SK-N-SH (cell line): ENCODE measurements at regions not wholly inside any gene's neighbourhood (a gene's known extent, or its start where the extent isn't known, plus 50 kb on each side); places are given as distances from the start of the nearest gene placed in this dataset.

ENCODE experiments used
- CTCF ChIA-PET: fragments of 300-600, 350-600 bp; formaldehyde crosslinking; extraction: SDS; loops from one replicate; lab custom pipeline; 2021; lab: Yijun Ruan, JAX
- POLR2A ChIA-PET: fragments of 350-600 bp; sonication (Branson Sonifier 250); formaldehyde crosslinking; extraction: SDS; loops from one replicate; lab custom pipeline; 2020; ENCODE audit warnings: antibody characterized with exemption, inconsistent platforms; lab: Yijun Ruan, JAX
- DNase-seq: peaks from one replicate; pipeline ENCODE4 v3.0.0; 2012
- H2AFZ ChIP-seq: fragments of 200-600 bp; sonication (generic); 2 replicates; pipeline ENCODE4 v1.8.1; 2016; ENCODE audit warnings: antibody characterized with exemption, mild to moderate bottlenecking, low read depth
- H3F3A ChIP-seq: fragments of 200-600 bp; sonication (generic); replicated peaks from 2 replicates; pipeline ENCODE3; 2016; ENCODE audit warnings: antibody characterized with exemption, mild to moderate bottlenecking; ENCODE audit not compliant: insufficient read depth
- H3K27ac ChIP-seq, 2 experiments: fragments of 200-500 bp in 1 of 2; fragments of 200-600 bp in 1 of 2; sonication (Bioruptor generic) in 1 of 2; sonication (generic), shearing (Covaris generic) in 1 of 2; 2 replicates each; pipeline versions ENCODE4 v1.5.1 to v1.6.1; 2014 to 2016; ENCODE audit warnings: low read depth in 2 of 2, inconsistent platforms in 1 of 2, low read length in 1 of 2, mild to moderate bottlenecking in 1 of 2, mixed read lengths in 1 of 2
- H3K27me3 ChIP-seq: fragments of 200-600 bp; sonication (generic), shearing (Covaris generic); 2 replicates; pipeline ENCODE4 v1.6.1; 2016; ENCODE audit warnings: mixed run types; ENCODE audit not compliant: insufficient read depth
- H3K36me3 ChIP-seq, 2 experiments: fragments of 200-500 bp in 1 of 2; fragments of 200-600 bp in 1 of 2; sonication (Bioruptor generic) in 1 of 2; sonication (generic) in 1 of 2; replicated peaks in 1 of 2; 2 replicates each; pipeline versions ENCODE3 to v1.5.1; 2014 to 2016; ENCODE audit warnings: low read length in 1 of 2, mild to moderate bottlenecking in 1 of 2; ENCODE audit not compliant: insufficient read depth in 2 of 2, control insufficient read depth in 1 of 2
- H3K4me1 ChIP-seq, 2 experiments: fragments of 200-500 bp in 1 of 2; fragments of 200-600 bp in 1 of 2; sonication (Bioruptor generic) in 1 of 2; sonication (generic), shearing (Covaris generic) in 1 of 2; 2 replicates each; pipeline versions ENCODE4 v1.5.1 to v1.6.1; 2014 to 2016; ENCODE audit warnings: low read depth in 1 of 2, low read length in 1 of 2, mixed run types in 1 of 2; ENCODE audit not compliant: insufficient read depth in 2 of 2, control insufficient read depth in 1 of 2
- H3K4me2 ChIP-seq: fragments of 200-600 bp; sonication (generic), shearing (Covaris generic); 2 replicates; pipeline ENCODE4 v1.6.1; 2017; ENCODE audit warnings: mixed run types
- H3K4me3 ChIP-seq, 2 experiments: fragments of 200-500 bp in 1 of 2; fragments of 200-600 bp in 1 of 2; sonication (Bioruptor generic) in 1 of 2; sonication (generic), shearing (Covaris generic) in 1 of 2; 2 replicates each; pipeline versions ENCODE4 v1.5.1 to v1.8.1; 2014 to 2016; ENCODE audit warnings: low read depth in 2 of 2, inconsistent platforms in 1 of 2, low read length in 1 of 2, mild to moderate bottlenecking in 1 of 2, mixed read lengths in 1 of 2, moderate library complexity in 1 of 2
- H3K79me2 ChIP-seq: fragments of 200-600 bp; sonication (generic); 2 replicates; pipeline ENCODE4 v1.8.1; 2017; ENCODE audit warnings: mild to moderate bottlenecking; ENCODE audit not compliant: insufficient read depth
- H3K9ac ChIP-seq: fragments of 200-600 bp; sonication (generic); 2 replicates; pipeline ENCODE4 v1.6.1; 2017; ENCODE audit warnings: mixed run types
- H3K9me2 ChIP-seq: fragments of 200-600 bp; sonication (generic); 2 replicates; pipeline ENCODE4 v1.6.1; 2017; ENCODE audit warnings: mixed run types
- H3K9me3 ChIP-seq: fragments of 200-600 bp; sonication (generic); 2 replicates; pipeline ENCODE4 v1.6.1; 2017; ENCODE audit warnings: mixed run types, mild to moderate bottlenecking, moderate library complexity
- H4K20me1 ChIP-seq: fragments of 200-600 bp; sonication (generic); 2 replicates; pipeline ENCODE4 v1.6.1; 2017; ENCODE audit warnings: mild to moderate bottlenecking, mixed run types; ENCODE audit not compliant: insufficient read depth
- EP300 ChIP-seq, 2 experiments: IDR thresholded peaks; 2 replicates each; pipeline versions ENCODE4 v1.4.0 to v1.6.1; 2012; ENCODE audit warnings: borderline replicate concordance in 1 of 2, low read depth in 1 of 2, low read length in 1 of 2
- FOSL2 ChIP-seq: IDR thresholded peaks from 2 replicates; pipeline ENCODE4 v1.4.0; 2012; ENCODE audit warnings: low read depth, mild to moderate bottlenecking, moderate library complexity, borderline replicate concordance
- FOXJ3 ChIP-seq: sonication (generic); formaldehyde crosslinking; IDR thresholded peaks from 2 replicates; pipeline ENCODE4 v1.5.1; 2020; ENCODE audit warnings: mild to moderate bottlenecking, missing genetic modification reagents
- JUND ChIP-seq: IDR thresholded peaks from 2 replicates; pipeline ENCODE4 v1.4.0; 2012
- MXI1 ChIP-seq: IDR thresholded peaks from 2 replicates; pipeline ENCODE4 v1.6.1; 2012; ENCODE audit warnings: mild to moderate bottlenecking, low read depth, low read length, improper control_type of control experiment
- NRF1 ChIP-seq: IDR thresholded peaks from 2 replicates; pipeline ENCODE4 v1.6.1; 2012; ENCODE audit warnings: low read depth, mild to moderate bottlenecking, low read length
- RCOR1 ChIP-seq: fragments of 150-350 bp; IDR thresholded peaks from 2 replicates; pipeline ENCODE4 v1.6.1; 2017; ENCODE audit warnings: antibody characterized with exemption, low read length
- RFX5 ChIP-seq: IDR thresholded peaks from 2 replicates; pipeline ENCODE4 v1.6.1; 2012; ENCODE audit warnings: mild to moderate bottlenecking, improper control_type of control experiment, low read length
- RXRA ChIP-seq: IDR thresholded peaks from 2 replicates; pipeline ENCODE4 v1.4.0; 2012; ENCODE audit warnings: low read depth, mild to moderate bottlenecking, borderline replicate concordance
- TCF12 ChIP-seq: IDR thresholded peaks from 2 replicates; pipeline ENCODE4 v1.4.0; 2012
- WGBS: methylation state at CpG from one replicate; pipeline ENCODE4 v1.1.6; 2017; ENCODE audit warnings: low lambda C conversion rate; 5-methylcytosine and 5-hydroxymethylcytosine counted together
- TF ChIP-seq, protein P1 (sequence below): IDR thresholded peaks from 2 replicates; pipeline ENCODE4 v1.4.0; 2012; ENCODE audit warnings: low read depth, borderline replicate concordance
- TF ChIP-seq, protein P2 (sequence below): fragments of 200-600 bp; sonication (generic); IDR thresholded peaks from 2 replicates; pipeline ENCODE4 v1.6.1; 2017; ENCODE audit warnings: antibody characterized with exemption, mild to moderate bottlenecking, moderate library complexity
- TF ChIP-seq, protein P3 (sequence below): IDR thresholded peaks from 2 replicates; pipeline ENCODE4; 2012

DNA sequence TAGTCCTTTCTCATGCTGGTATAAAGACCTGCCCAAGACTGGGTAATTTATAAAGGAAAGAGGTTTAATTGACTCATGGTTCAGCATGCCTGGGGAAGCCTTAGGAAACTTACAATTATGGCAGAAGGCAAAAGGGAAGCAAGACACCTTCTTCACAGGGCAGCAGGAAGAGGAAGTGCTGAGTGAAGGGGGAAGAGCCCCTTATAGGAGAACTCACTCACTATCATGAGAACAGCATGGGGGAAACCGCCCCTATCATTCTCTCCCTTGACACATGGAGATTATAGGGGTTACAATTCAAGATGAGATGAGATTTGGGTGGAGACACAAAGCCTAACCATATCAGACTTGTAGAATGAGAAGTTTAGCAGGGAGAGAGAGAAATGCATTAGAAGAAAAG, 373.3 kb upstream of the DIAPH2 start:
- ChIA-PET POLR2A (no interaction called here), CTCF (no interaction called here)
- Histone ChIP-seq H3K9ac (no peak overlapping the region), H3F3A (no peaks in the 10 kb centered on the region), H2AFZ (no peak overlapping the region), H4K20me1 (no peaks in the 10 kb centered on the region), H3K4me3 (no peak overlapping the region), H3K79me2 (no peaks in the 10 kb centered on the region), H3K4me2 (no peak overlapping the region), H3K27me3 (no peaks in the 10 kb centered on the region), H3K36me3 (no peaks in the 10 kb centered on the region), H3K4me1 (no peaks in the 10 kb centered on the region), H3K27ac (no peak overlapping the region), H3K9me3 (no peaks in the 10 kb centered on the region), H3K9me2 (no peaks in the 10 kb centered on the region)
- DNase-seq: no peak
- WGBS: 0% methylated on average over 1 of the region's 1 CpG
- TF ChIP-seq FOXJ3 (CRISPR knock-in tag) (no peak), TCF12 (no peak), RXRA (no peak), EP300 (IDR thresholded peaks at IDR 0.05; ENCODE audit: borderline replicate concordance in 1 of 2, low read depth in 1 of 2, low read length in 1 of 2) (no peak), MXI1 (no peak), RCOR1 (no peak), NRF1 (no peak)
- TF ChIP-seq, protein P1, sequence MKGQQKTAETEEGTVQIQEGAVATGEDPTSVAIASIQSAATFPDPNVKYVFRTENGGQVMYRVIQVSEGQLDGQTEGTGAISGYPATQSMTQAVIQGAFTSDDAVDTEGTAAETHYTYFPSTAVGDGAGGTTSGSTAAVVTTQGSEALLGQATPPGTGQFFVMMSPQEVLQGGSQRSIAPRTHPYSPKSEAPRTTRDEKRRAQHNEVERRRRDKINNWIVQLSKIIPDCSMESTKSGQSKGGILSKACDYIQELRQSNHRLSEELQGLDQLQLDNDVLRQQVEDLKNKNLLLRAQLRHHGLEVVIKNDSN: no peak
- TF ChIP-seq, protein P2, sequence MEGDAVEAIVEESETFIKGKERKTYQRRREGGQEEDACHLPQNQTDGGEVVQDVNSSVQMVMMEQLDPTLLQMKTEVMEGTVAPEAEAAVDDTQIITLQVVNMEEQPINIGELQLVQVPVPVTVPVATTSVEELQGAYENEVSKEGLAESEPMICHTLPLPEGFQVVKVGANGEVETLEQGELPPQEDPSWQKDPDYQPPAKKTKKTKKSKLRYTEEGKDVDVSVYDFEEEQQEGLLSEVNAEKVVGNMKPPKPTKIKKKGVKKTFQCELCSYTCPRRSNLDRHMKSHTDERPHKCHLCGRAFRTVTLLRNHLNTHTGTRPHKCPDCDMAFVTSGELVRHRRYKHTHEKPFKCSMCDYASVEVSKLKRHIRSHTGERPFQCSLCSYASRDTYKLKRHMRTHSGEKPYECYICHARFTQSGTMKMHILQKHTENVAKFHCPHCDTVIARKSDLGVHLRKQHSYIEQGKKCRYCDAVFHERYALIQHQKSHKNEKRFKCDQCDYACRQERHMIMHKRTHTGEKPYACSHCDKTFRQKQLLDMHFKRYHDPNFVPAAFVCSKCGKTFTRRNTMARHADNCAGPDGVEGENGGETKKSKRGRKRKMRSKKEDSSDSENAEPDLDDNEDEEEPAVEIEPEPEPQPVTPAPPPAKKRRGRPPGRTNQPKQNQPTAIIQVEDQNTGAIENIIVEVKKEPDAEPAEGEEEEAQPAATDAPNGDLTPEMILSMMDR: no peak

DNA sequence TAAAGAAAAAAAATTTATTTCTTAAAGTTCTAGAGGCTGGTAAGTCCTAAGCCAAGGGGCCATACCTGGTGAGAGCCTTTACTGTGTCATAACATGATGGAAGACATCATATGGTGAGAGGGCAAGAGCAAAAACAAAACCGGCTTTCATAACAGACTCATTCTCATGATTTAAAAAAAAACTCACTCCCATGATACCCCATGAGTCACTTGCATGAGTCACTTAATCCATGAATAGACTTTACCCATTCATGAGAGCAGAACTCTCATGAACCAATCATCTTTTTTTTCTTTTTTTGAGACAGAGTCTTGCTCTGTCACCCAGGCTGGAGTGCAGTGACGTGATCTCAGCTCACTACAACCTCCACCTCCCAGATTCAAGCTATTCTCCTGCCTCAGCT, 369.7 kb upstream of the DIAPH2 start:
- H3K4me3 ChIP-seq: no peak overlapping the region
- 3% methylated on average over 2 of the region's 2 CpGs for WGBS
- no peaks in the 10 kb centered on the region for H3K9me2 ChIP-seq
- no peaks in the 10 kb centered on the region for H4K20me1 ChIP-seq
- no peaks in the 10 kb centered on the region for H3K4me1 ChIP-seq
- H3K27me3 ChIP-seq: no peaks in the 10 kb centered on the region
- ChIA-PET POLR2A (no interaction called here), CTCF (no interaction called here)
- no peak for DNase-seq
- H3K9ac ChIP-seq: no peak overlapping the region
- H2AFZ ChIP-seq: no peak overlapping the region
- no peaks in the 10 kb centered on the region for H3K9me3 ChIP-seq
- no peaks in the 10 kb centered on the region for H3K36me3 ChIP-seq
- H3K4me2 ChIP-seq: no peak overlapping the region
- no peaks in the 10 kb centered on the region for H3F3A ChIP-seq
- no peaks in the 10 kb centered on the region for H3K79me2 ChIP-seq
- no peak overlapping the region for H3K27ac ChIP-seq
- TF ChIP-seq FOSL2 (peak; percentile 73; the same call in 1 of the 2 replicates), MXI1 (no peak), RFX5 (no peak), JUND (peak; percentile 48; the same call in 1 of the 2 replicates)
- TF ChIP-seq, protein P3, sequence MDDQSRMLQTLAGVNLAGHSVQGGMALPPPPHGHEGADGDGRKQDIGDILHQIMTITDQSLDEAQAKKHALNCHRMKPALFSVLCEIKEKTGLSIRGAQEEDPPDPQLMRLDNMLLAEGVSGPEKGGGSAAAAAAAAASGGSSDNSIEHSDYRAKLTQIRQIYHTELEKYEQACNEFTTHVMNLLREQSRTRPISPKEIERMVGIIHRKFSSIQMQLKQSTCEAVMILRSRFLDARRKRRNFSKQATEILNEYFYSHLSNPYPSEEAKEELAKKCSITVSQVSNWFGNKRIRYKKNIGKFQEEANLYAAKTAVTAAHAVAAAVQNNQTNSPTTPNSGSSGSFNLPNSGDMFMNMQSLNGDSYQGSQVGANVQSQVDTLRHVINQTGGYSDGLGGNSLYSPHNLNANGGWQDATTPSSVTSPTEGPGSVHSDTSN: no peak
